LNCaP clone FGC (cell line): ENCODE measurements at regions not wholly inside any gene's neighbourhood (a gene's known extent, or its start where the extent isn't known, plus 50 kb on each side); places are given as distances from the start of the nearest gene placed in this dataset.
A peak's percentile ranks its signal among the peaks of the same experiment; 100 is the strongest.

Experiments
- DNase-seq: peaks from one replicate; pipeline ENCODE4 v3.0.0-alpha.2; 2011; ENCODE audit warnings: low read depth
- H3K4me3 ChIP-seq: 2 replicates; pipeline ENCODE4 v1.5.1; 2011; ENCODE audit warnings: mild to moderate bottlenecking, low read depth, low read length, control low read depth
- CTCF ChIP-seq: IDR thresholded peaks from 2 replicates; pipeline ENCODE4 v1.5.1; 2012; ENCODE audit warnings: mild to moderate bottlenecking; ENCODE audit not compliant: control insufficient read depth, insufficient read depth; ENCODE audit errors: extremely low read depth

GRCh38 chr21:14737922-14738321 lies 191.8 kb upstream of the SAMSN1 start:
- peak; percentile 77 for TF ChIP-seq CTCF

GRCh38 chr21:14737284-14737691 lies 191.2 kb upstream of the SAMSN1 start:
- no peak for TF ChIP-seq CTCF
- DNase-seq: no peak

More at GRCh38 chr21:14737922-14738321, 191.8 kb upstream of the SAMSN1 start:
- no peak overlapping the region for H3K4me3 ChIP-seq
- DNase-seq: peak; percentile 61

GRCh38 chr21:14736672-14737071 lies 190.6 kb upstream of the SAMSN1 start:
- no peak for TF ChIP-seq CTCF
- H3K4me3 ChIP-seq: no peak overlapping the region
- DNase-seq: no peak

More at GRCh38 chr21:14737284-14737691, 191.2 kb upstream of the SAMSN1 start:
- no peak overlapping the region for H3K4me3 ChIP-seq

GRCh38 chr21:14736162-14736561 lies 190.0 kb upstream of the SAMSN1 start:
- no peak overlapping the region for H3K4me3 ChIP-seq
- no peak for DNase-seq
- TF ChIP-seq CTCF: no peak

GRCh38 chr21:14734833-14735232 lies 188.7 kb upstream of the SAMSN1 start:
- no peak for TF ChIP-seq CTCF
- no peak for DNase-seq
- H3K4me3 ChIP-seq: no peak overlapping the region

GRCh38 chr21:14734191-14734590 lies 188.1 kb upstream of the SAMSN1 start:
- DNase-seq: no peak
- no peak for TF ChIP-seq CTCF
- H3K4me3 ChIP-seq: no peak overlapping the region

- no peak for DNase-seq
- no peak overlapping the region for H3K4me3 ChIP-seq
- no peak for TF ChIP-seq CTCF
Measured at GRCh38 chr21:14725219-14725618, 179.1 kb upstream of the SAMSN1 start.
